ENCODE measurements at regions not wholly inside any gene's neighbourhood (a gene's known extent, or its start where the extent isn't known, plus 50 kb on each side); places are given as distances from the start of the nearest gene placed in this dataset.

DNA sequence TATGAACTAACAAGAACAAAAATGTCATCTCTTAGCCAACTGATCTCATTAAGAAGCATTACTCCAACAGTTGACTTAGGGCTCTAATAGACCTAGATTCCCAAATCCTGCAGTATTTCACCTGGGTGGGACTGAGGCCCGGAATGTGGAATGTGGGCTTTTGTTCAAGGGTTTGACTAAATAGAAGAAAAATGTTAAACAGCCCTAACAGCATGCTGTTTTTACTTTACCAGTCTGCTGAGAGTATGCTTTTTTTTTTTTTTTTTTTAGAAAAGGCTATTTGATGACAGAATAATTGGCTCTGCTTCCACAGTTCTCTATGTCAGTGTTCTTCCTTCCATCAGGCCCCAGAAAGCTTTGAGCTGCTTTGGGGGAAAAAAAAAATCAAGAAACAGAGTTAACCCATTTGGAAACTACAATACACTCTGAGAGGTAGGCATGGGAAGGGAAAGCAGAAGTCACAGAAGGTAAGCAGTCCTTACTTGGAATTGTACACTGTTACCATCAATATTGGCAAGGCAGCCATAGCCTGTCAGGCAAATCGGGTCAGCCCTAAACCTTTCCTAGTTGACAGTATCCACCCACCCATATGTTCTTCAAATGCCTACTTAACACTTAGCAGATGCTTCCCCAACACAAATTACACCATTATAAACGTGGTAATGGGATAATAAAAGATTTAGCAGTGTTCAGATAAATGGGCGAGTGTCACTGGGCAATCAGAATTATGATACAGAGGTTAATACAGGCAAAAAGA lies 224.2 kb downstream of the CNTN3 start:
- no peak for TF ChIP-seq CTCF (IDR thresholded peaks at IDR 0.05)
- no peak for TF ChIP-seq POLR2A (IDR thresholded peaks at IDR 0.05)

Measured in prostate gland (tissue), 2 donors.